HG03565 (cell line): ENCODE measurements at regions not wholly inside any gene's neighbourhood (a gene's known extent, or its start where the extent isn't known, plus 50 kb on each side); places are given as distances from the start of the nearest gene placed in this dataset.
"Not testable (repeated sequence)": the region's sequence is repeated elsewhere in the genome, so short reads cannot be mapped to it uniquely, and the experiment has no call there.

Experiments
- ATAC-seq: cut with Tn5 transposase; IDR thresholded peaks from one replicate; pipeline ENCODE4 v1.9.1; 2021; ENCODE audit warnings: mild to moderate bottlenecking, moderate library complexity; ENCODE audit not compliant: unreplicated experiment

DNA sequence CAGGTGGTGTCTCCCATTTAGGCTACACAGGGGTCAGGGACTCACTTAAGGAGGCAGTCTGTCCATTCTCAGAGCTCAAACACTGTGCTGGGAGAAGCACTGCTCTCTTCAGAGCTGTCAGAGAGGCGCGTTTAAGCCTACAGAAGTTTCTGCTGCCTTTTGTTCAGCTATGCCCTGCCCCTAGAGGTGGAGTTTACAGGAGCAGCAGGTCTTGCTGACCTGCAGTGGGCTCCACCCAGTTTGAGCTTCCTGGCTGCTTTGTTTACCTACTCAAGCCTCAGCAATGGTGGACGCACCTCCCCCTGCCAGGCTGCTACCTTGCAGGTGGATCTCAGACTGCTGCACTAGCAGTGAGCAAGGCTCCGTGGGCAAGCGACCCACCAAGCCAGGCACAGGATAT is 260.1 kb downstream of the MEF2C start:
- ATAC-seq: not testable (repeated sequence)

GRCh38 chr5:88615767-88616166 is 267.2 kb downstream of the MEF2C start:
- not testable (repeated sequence) for ATAC-seq

DNA sequence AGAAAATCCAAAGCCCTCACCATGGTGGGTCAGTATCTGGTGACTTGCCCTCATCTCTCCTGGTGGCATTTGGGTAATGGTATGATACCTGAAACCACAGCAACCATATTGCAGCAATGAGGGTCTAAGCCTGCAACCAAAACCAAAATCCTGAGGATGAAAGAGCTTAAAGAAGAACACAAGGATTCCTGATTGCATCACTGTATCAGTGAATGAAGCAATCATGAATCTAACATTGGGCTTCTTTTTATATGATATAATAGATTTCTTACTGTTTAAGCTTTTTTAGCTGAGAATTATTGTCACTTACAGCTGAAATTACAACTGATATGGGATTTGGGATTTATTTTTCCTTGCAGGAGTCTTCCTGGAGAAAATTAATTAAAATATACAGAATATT is 269.9 kb downstream of the MEF2C start:
- no peak for ATAC-seq

DNA sequence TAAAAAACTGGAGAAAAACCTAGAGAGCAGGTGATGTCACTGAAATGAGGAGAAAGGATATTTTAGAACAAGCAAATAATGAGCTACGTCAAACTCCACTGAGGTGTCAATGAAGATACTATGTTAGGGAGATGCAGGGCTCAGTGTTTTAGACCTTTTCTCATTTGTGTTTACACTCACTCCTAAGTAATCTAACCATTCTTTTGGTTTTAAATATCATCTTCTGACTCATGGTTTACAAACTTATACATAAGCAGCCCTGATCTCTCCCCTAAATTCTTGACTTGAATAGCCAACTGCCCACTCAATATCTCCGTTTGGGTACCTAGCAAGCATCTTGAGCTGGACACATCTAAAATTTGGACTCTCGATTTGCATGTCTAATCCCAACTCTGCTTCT is 272.4 kb downstream of the MEF2C start:
- no peak for ATAC-seq

DNA sequence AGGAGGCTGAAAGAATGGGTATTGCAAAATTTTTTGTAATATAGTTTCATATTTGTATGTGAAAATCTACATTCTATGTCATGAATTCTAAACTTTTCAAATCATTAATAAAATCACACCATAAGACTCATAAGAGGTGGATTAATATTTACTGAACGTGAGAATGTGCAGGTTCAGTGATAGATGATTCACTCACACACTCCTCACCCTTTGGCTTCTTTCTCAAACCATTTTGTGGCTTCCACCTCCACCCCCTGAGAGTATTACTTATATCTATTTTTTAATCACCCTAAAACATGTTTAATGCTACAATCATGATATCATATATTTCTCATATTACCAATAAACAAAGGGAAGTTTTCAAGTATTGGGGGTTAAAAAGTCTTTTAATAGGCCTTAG is 275.5 kb downstream of the MEF2C start:
- ATAC-seq: no peak

- no peak for ATAC-seq
These were observed 276.4 kb downstream of the MEF2C start for GRCh38 chr5:88606626-88607025.

DNA sequence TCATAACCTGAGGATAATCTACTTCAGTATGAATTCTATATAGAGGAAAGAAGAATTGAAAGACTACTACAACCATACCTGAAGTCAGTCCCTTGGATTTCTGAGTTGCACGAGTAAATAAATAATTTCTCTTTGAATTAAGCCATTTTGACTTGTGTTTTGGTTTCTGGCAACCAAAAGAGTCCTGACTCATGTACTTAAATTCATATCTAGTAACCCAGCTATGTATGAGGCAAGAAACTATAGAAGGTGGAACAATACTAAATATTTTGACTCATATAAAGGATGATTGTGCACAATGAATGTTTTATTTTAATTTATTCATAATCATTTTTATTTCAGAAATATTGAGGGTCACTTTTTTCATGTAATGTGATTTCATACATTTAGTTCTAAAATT is 276.8 kb downstream of the MEF2C start:
- no peak for ATAC-seq

DNA sequence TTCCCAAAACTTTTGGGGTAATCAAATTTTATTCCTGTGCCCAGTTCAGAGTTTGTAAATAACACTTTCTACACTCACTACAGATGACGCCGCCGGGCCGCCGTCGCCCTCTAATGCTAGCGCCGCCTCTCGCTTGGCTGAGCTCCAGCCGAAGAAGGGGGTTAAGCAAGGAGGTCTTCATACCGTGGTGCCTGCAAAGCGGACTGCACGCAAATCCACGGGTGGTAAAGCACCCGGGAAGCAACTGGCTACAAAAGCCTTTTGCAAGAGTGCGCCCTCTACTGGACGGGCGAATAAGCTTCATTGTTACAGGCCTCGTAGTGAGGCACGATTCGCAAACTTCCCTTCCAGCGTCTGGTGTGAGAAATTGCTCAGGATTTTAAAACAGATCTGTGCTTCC is 280.4 kb downstream of the MEF2C start:
- no peak for ATAC-seq

- ATAC-seq: no peak
These were observed 288.5 kb downstream of the MEF2C start for GRCh38 chr5:88594441-88594840.

DNA sequence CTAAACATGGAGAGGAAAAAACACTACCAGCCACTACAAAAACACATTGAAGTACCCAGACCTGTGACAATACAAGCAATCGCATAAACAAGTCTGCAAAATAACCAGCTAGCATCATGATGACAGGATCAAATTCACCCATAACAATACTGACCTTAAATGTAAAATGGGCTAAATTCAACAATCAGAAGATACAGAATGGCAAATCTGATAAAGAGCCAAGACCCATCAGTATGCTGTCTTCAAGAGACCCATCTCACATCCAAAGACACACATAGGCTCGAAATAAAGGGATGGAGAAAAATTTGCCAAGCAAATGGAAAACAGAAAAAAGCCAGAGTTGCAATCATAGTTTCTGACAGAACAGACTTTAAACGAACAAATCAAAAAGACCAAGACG is 294.4 kb downstream of the MEF2C start:
- no peak for ATAC-seq

- ATAC-seq: no peak
These were observed 299.5 kb downstream of the MEF2C start for GRCh38 chr5:88583471-88583870.

- ATAC-seq: no peak
These were observed 289.7 kb upstream of the TMEM161B start for GRCh38 chr5:88558366-88558765.

DNA sequence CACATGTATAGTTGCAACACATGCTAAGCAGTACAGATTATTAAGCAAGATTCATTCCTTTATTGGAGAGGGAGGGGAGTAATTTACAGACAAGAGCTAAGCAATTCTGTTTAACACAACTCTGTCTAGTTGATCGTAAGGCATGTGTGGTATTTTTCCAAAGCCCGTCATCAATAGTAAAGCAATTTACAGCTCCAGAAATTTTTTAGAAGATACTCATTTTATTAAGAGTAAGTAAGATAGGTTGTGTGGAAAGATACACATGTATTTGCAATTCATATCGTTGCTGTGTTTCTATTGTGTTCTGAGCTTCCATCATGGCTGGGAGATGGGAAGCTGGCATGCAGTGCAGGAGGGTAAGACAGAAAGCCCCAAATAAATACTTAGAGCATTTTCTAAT is 289.2 kb upstream of the TMEM161B start:
- ATAC-seq: no peak

- no peak for ATAC-seq
These were observed 288.5 kb upstream of the TMEM161B start for GRCh38 chr5:88557131-88557530.

DNA sequence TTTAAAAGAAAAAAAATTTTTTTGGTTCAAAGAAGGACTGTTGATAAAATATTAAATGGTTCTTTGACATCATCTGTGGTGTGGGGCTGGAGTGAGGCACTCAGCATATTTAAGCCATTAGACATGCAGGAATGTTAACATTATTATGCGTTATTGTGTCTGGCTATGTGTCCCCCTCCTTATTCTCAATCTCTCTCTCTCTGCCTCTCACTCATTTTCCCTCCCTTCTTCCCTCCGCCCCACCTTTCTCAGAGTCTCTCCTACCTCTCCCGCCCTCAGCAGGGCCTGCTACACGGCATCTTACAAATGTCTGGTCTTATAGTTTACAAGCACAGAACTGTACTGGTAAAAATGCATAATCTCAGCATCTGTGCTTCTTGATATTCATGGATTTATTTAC is 287.8 kb upstream of the TMEM161B start:
- no peak for ATAC-seq

GRCh38 chr5:88555674-88556073 is 287.0 kb upstream of the TMEM161B start:
- no peak for ATAC-seq

- ATAC-seq: no peak
These were observed 285.3 kb upstream of the TMEM161B start for GRCh38 chr5:88553986-88554385.

DNA sequence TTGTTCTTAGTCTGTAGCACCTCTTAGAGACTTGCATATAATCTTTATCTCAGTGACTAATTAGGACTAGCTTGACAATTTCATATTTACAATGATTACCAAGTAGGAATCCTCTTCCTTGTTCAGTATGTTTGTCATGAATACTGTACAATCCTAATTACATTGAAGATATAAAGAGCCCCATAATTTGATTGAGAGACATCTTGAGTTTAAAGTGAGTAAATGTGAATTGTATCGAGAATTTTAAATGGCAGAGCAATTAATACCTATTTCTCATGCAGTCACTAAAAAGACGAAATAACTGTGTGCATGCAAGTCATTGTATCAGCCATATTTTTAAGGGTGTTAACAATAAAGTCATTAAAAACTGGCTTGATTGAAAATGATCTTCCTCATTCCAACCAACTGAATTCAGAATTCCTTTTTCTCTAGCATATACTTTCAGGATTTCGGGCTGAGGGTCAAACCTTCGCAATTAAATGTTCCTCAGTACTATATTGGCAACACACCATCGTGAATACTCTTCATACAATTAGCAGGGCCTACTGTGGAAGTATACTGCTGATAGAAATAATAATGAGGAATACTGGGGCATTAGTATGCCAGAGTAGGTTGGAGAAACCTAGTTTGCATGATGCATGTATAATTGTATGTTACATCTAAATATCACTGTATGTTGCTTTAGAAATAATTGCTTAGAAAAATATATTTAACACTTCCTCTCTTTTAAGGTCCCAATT is 284.7 kb upstream of the TMEM161B start:
- ATAC-seq: no peak

GRCh38 chr5:88552426-88552825 is 283.8 kb upstream of the TMEM161B start:
- ATAC-seq: no peak

DNA sequence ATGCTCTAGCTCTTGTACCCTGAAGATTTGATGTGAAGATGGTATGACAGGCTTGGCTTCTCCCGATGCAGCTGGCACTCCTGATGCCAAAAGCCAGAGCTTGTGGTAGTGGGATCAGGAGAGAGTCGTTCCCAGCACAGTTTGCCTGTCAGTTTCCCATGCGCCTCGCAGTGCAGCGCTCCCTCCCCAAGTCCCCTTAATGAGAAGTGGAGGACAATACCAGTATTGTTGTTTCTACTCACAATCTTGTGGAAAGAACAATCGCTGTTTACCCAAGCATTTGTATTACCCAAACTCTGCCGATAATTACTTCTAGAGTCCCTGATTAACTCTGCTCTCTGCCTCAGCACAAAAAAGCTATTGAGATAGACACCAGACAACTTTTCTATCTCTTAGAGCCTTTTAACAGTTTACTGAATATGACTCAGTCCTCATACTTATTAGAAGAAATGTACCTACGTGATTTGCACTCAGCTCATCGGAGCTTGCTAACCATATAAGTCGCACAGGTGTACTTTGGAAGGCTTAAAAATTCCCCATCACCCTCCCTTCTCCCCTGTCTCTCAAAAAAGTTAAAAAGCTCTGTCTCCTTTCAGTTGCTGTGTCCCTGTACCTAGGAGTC is 283.2 kb upstream of the TMEM161B start:
- ATAC-seq: no peak

DNA sequence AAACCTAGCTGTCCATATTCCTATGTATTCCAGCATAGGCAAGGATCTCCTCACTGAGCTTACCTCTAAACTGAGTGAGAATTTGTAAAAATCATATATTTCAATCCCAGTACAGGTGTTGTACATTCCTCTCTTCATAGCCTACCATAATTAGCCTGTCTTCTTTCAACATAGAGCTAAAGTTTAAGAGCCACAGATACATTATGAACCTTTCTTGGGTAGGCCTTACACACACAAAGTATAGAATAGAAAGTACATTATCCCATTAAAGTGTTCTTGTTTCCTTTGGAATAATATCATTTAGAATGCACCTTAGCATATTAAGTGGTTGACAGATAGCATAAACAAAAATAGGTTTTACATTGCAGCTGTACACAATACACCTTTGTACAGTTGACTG is 282.1 kb upstream of the TMEM161B start:
- ATAC-seq: no peak

- no peak for ATAC-seq
These were observed 279.6 kb upstream of the TMEM161B start for GRCh38 chr5:88548136-88548805.
